Keratinocyte (primary cell): ENCODE measurements at regions not wholly inside any gene's neighbourhood (a gene's known extent, or its start where the extent isn't known, plus 50 kb on each side); places are given as distances from the start of the nearest gene placed in this dataset.

Experiments
- DNase-seq: peaks from one replicate; pipeline ENCODE4 v3.0.0-alpha.2; 2011; ENCODE audit warnings: low read depth, missing footprints, low spot score
- FAIRE-seq: peaks from 2 replicates; lab custom pipeline; 2011; peaks lifted over from hg19 to GRCh38; lab: Jason Lieb, UNC
- H2AFZ ChIP-seq: 2 replicates; pipeline ENCODE4 v1.6.0; 2012; ENCODE audit warnings: low read length, control low read depth, inconsistent platforms; ENCODE audit not compliant: control insufficient read depth
- H3K27ac ChIP-seq: 2 replicates; pipeline ENCODE4 v1.5.1; 2011; ENCODE audit warnings: low read length; ENCODE audit not compliant: control insufficient read depth, insufficient read depth
- H3K27me3 ChIP-seq: 3 replicates; pipeline ENCODE4 v1.6.0; 2011; ENCODE audit warnings: low read length; ENCODE audit not compliant: control insufficient read depth, insufficient read depth; ENCODE audit errors: extremely low read depth
- H3K36me3 ChIP-seq, 2 experiments: 2 replicates in 1 of 2; 3 replicates in 1 of 2; pipeline ENCODE4 v1.5.1; 2011; ENCODE audit warnings: low read length in 2 of 2, mild to moderate bottlenecking in 1 of 2; ENCODE audit not compliant: control insufficient read depth in 2 of 2, insufficient read depth in 2 of 2; ENCODE audit errors: extremely low read depth in 1 of 2
- H3K4me1 ChIP-seq: 3 replicates; pipeline ENCODE4 v1.5.1; 2011; ENCODE audit warnings: low read length; ENCODE audit not compliant: control insufficient read depth, insufficient read depth; ENCODE audit errors: extremely low read depth
- H3K4me2 ChIP-seq: 3 replicates; pipeline ENCODE4 v1.6.0; 2011; ENCODE audit warnings: low read depth, low read length; ENCODE audit not compliant: control insufficient read depth, insufficient read depth; ENCODE audit errors: extremely low read depth
- H3K4me3 ChIP-seq, 3 experiments: fragments of 200-600 bp in 1 of 3; sonication (generic) in 1 of 3; 2 replicates in 2 of 3; 3 replicates in 1 of 3; pipeline ENCODE4 v1.5.1; 2011 to 2016; ENCODE audit warnings: low read length in 3 of 3, mild to moderate bottlenecking in 3 of 3, control low read depth in 2 of 3, inconsistent platforms in 1 of 3, low read depth in 1 of 3, mixed read lengths in 1 of 3, mixed run types in 1 of 3, moderate library complexity in 1 of 3; ENCODE audit not compliant: control insufficient read depth in 2 of 3, insufficient read depth in 2 of 3; ENCODE audit errors: extremely low read depth in 1 of 3
- H3K79me2 ChIP-seq: 2 replicates; pipeline ENCODE4 v1.6.0; 2012; ENCODE audit warnings: low read length; ENCODE audit not compliant: control insufficient read depth, insufficient read depth
- H3K9ac ChIP-seq: 3 replicates; pipeline ENCODE4 v1.6.0; 2011; ENCODE audit warnings: low read length; ENCODE audit not compliant: control insufficient read depth, insufficient read depth; ENCODE audit errors: extremely low read depth
- H3K9me1 ChIP-seq: 3 replicates; pipeline ENCODE4 v1.6.0; 2011; ENCODE audit warnings: low read length; ENCODE audit not compliant: control insufficient read depth, insufficient read depth; ENCODE audit errors: extremely low read depth
- H3K9me3 ChIP-seq: 2 replicates; pipeline ENCODE4 v1.5.1; 2012; ENCODE audit warnings: low read depth, low read length; ENCODE audit not compliant: control insufficient read depth
- H4K20me1 ChIP-seq: 3 replicates; pipeline ENCODE4 v1.6.0; 2011; ENCODE audit warnings: low read length; ENCODE audit not compliant: control insufficient read depth, insufficient read depth; ENCODE audit errors: extremely low read depth
- CTCF ChIP-seq, 3 experiments: IDR thresholded peaks in 1 of 3; conservative IDR thresholded peaks in 1 of 3; optimal IDR thresholded peaks in 1 of 3; 2 replicates in 2 of 3; 3 replicates in 1 of 3; pipeline versions ENCODE3 to v1.5.1; 2011; ENCODE audit warnings: low read length in 3 of 3, mild to moderate bottlenecking in 3 of 3, moderate library complexity in 2 of 3, control low read depth in 1 of 3, inconsistent platforms in 1 of 3; ENCODE audit not compliant: insufficient read depth in 2 of 3; ENCODE audit errors: extremely low read depth in 1 of 3
- EZH2 ChIP-seq: IDR thresholded peaks from one replicate; pipeline ENCODE4 v1.6.1; 2012; ENCODE audit warnings: inconsistent platforms, mild to moderate bottlenecking, low read length, moderate library complexity
- dilution Hi-C: fragments of 300-500 bp; cut with MboI; formaldehyde crosslinking; loops from one replicate; pipeline ENCODE4 v1.7.0; 2020; ENCODE audit warnings: low sequenced_read_pairs; ENCODE audit not compliant: extremely low pct_ligation_motif_present

- Histone ChIP-seq H3K9me1 (no peaks in the 10 kb centered on the region), H3K4me1 (peaks cover 18% of the 10 kb centered on the region), H3K79me2 (no peaks in the 10 kb centered on the region), H3K4me2 (no peak overlapping the region), H3K27ac (no peak overlapping the region), H3K9ac (no peak overlapping the region), H4K20me1 (no peaks in the 10 kb centered on the region), H3K4me3 (no peak overlapping the region), H2AFZ (no peak overlapping the region), H3K36me3 (no peaks in the 10 kb centered on the region), H3K27me3 (no peaks in the 10 kb centered on the region), H3K9me3 (no peaks in the 10 kb centered on the region)
- no peak for FAIRE-seq
- dilution Hi-C loops: no loop called here
- TF ChIP-seq EZH2: no peak
- no peak for TF ChIP-seq CTCF (optimal IDR thresholded peaks at IDR 0.05 in 1 of 3, IDR thresholded peaks at IDR 0.05 in 1 of 3, conservative IDR thresholded peaks at IDR 0.05 in 1 of 3; ENCODE audit: extremely low read depth in 1 of 3, insufficient read depth in 2 of 3, low read length in 3 of 3)
- no peak for DNase-seq
Observed at GRCh38 chr5:135710045-135710675, 124.3 kb upstream of the SLC25A48 start.

GRCh38 chr5:135709208-135709575, 125.3 kb upstream of the SLC25A48 start:
- DNase-seq (no peak), FAIRE-seq (no peak)
- Histone ChIP-seq H3K36me3 (no peaks in the 10 kb centered on the region), H3K9me3 (no peaks in the 10 kb centered on the region), H2AFZ (no peak overlapping the region), H3K27ac (no peak overlapping the region), H4K20me1 (no peaks in the 10 kb centered on the region), H3K9me1 (peaks cover 5% of the 10 kb centered on the region), H3K4me2 (no peak overlapping the region), H3K9ac (no peak overlapping the region), H3K4me1 (peaks cover 24% of the 10 kb centered on the region), H3K4me3 (no peak overlapping the region), H3K79me2 (no peaks in the 10 kb centered on the region), H3K27me3 (no peaks in the 10 kb centered on the region)
- TF ChIP-seq EZH2 (no peak), CTCF (optimal IDR thresholded peaks at IDR 0.05 in 1 of 3, IDR thresholded peaks at IDR 0.05 in 1 of 3, conservative IDR thresholded peaks at IDR 0.05 in 1 of 3; ENCODE audit: extremely low read depth in 1 of 3, insufficient read depth in 2 of 3, low read length in 3 of 3) (no peak)
- dilution Hi-C loops: no loop called here
